ENCODE measurements at regions not wholly inside any gene's neighbourhood (a gene's known extent, or its start where the extent isn't known, plus 50 kb on each side); places are given as distances from the start of the nearest gene placed in this dataset.

GRCh38 chr2:71751590-71751989 lies 298.2 kb downstream of the DYSF start:
- DNase-seq = no peak

GRCh38 chr2:71749671-71750101 lies 296.3 kb downstream of the DYSF start:
- no peak for DNase-seq

- DNase-seq = no peak
Measured at GRCh38 chr2:71748227-71748626, 294.9 kb downstream of the DYSF start.

GRCh38 chr2:71747559-71747958 lies 294.2 kb downstream of the DYSF start:
- DNase-seq = no peak

GRCh38 chr2:71746946-71747501 lies 293.7 kb downstream of the DYSF start:
- DNase-seq = no peak

GRCh38 chr2:71744781-71745180 lies 291.4 kb downstream of the DYSF start:
- no peak for DNase-seq

- no peak for DNase-seq
Measured at GRCh38 chr2:71743995-71744675, 290.8 kb downstream of the DYSF start.

GRCh38 chr2:71742953-71743601 lies 289.7 kb downstream of the DYSF start:
- no peak for DNase-seq

GRCh38 chr2:71736986-71737385 lies 283.6 kb downstream of the DYSF start:
- no peak for DNase-seq

- DNase-seq = no peak
Measured at GRCh38 chr2:71736091-71736861, 282.9 kb downstream of the DYSF start.
